Endothelial cell of hepatic sinusoid (primary cell): ENCODE measurements at regions not wholly inside any gene's neighbourhood (a gene's known extent, or its start where the extent isn't known, plus 50 kb on each side); places are given as distances from the start of the nearest gene placed in this dataset.
"Not testable (repeated sequence)": the region's sequence is repeated elsewhere in the genome, so short reads cannot be mapped to it uniquely, and the experiment has no call there.

Experiments
- in situ Hi-C: cut with HindIII; loops from 2 replicates; pipeline ENCODE4 v1.10.0; 2017; ENCODE audit warnings: low sequenced_read_pairs

- in situ Hi-C loops = no loop called here
Measured at GRCh38 chrX:38937926-38938325, 136.7 kb downstream of the MID1IP1 start.

DNA sequence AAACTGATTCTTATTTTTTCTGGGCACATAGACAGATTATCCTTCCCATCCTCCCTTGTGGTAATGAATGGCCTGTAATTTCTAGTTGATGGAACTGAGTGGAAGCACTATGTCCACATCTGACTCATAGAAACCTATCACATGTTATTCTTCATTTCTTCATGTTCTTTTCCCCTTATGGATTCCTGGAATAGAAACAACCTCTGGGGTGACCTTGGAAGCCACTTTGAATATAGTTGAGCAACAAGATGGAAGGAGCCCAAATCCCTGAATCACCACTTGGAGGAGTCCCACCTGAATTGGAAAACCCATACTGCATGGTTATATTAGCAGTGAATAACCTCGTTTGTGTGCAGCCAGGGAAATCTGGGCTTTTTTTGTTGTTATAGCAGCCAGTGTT is 137.8 kb downstream of the MID1IP1 start:
- in situ Hi-C loops = no loop called here

DNA sequence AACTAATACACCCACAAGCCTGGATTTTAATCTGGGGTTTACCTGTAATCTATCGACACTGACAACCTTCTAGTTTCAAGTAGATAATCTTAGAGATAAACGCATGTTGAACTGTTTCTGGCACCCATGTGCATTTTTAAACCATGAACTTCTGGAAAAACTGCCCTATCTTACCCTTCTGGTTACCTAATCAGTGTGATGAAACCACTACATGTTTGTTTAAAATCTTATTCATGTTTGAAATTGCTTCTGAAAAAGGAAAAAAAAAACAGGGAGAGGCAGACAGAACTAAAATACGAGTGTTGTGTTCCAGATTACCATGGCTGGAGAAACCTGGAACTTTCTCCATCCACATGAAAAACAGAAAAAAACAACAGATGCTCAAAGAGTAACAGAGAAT is 139.3 kb downstream of the MID1IP1 start:
- in situ Hi-C loops = no loop called here

GRCh38 chrX:38941675-38942074 is 140.4 kb downstream of the MID1IP1 start:
- in situ Hi-C loops = no loop called here

GRCh38 chrX:38943120-38943519 is 141.9 kb downstream of the MID1IP1 start:
- in situ Hi-C loops = no loop called here

DNA sequence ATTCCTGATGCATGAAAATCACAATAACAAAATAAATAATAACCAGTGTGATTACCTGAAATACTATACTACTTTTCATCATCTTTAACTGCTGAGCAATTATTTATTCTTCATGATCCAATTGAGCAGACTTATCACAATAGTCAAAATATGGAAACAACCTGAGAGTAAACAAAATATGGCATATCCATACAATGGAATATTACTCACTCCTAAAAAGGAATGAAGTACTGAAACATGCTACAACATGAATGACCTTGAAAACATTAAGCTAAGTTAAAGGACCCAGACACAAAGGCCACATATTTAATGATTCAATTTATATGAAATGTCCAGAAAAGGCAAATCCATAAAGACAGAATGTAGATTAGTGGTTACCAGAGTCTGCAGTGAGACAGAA is 146.8 kb downstream of the MID1IP1 start:
- in situ Hi-C loops = no loop called here

DNA sequence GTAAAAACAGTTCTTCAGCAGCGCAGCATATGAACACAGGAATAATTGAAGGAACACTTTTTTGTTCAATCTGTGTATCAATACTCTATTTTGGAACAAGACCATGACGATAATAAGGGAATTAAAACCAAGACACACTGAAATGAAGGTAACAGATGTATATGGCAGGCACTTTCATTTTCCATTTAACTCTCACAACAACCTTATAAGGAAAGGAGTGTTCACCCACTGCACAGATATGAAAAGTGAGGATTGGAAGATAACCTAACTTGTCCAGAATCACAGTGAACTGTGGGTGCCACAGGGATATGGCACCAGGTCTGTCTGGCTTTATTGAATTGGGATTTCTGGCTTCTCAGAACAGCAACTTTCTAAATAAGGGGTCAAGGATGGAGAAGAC is 153.3 kb downstream of the MID1IP1 start:
- in situ Hi-C loops = no loop called here

- in situ Hi-C loops = no loop called here
Measured at GRCh38 chrX:38959736-38960135, 158.5 kb downstream of the MID1IP1 start.

DNA sequence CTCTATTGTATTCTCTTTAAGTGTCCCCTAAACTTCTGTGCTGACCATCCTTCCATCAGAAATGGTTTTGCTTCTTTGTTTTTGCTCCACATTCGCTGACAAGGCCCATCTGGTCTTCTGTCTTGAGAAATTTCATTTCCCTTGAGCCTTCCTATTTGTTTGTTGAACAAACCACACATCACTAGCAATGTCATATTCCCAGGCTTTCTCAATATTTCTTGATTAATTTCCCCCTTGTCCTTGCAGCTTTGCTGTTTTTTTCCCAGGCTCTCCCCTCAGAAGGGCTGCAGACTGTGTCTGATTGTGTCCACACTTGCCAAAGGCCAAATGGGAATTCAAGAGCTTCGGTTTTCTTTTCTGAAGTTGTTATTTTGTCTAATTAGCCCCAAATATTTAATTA is 158.9 kb downstream of the MID1IP1 start:
- in situ Hi-C loops = no loop called here

GRCh38 chrX:38961936-38962335 is 160.7 kb downstream of the MID1IP1 start:
- in situ Hi-C loops = no loop called here

DNA sequence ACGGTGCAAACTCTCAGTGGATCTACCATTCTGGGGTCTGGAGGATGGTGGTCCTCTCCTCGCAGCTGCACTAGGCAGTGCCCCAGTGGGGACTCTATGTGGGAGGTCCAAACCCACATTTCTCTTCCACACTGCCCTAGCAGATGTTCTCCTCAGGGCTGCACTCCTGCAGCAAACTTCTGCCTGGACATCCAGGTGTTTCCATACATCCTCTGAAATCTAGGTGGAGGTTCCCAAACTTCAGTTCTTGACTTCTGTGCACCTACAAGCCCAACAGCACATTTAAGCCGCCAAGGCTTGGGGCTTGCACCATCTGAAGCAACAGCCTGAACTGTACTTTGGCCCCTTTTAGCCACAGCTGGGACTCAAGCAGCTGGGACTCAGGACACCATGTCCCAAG is 162.0 kb downstream of the MID1IP1 start:
- in situ Hi-C loops = not testable (repeated sequence)

- in situ Hi-C loops = no loop called here
Measured at GRCh38 chrX:38965888-38966287, 164.6 kb downstream of the MID1IP1 start.

DNA sequence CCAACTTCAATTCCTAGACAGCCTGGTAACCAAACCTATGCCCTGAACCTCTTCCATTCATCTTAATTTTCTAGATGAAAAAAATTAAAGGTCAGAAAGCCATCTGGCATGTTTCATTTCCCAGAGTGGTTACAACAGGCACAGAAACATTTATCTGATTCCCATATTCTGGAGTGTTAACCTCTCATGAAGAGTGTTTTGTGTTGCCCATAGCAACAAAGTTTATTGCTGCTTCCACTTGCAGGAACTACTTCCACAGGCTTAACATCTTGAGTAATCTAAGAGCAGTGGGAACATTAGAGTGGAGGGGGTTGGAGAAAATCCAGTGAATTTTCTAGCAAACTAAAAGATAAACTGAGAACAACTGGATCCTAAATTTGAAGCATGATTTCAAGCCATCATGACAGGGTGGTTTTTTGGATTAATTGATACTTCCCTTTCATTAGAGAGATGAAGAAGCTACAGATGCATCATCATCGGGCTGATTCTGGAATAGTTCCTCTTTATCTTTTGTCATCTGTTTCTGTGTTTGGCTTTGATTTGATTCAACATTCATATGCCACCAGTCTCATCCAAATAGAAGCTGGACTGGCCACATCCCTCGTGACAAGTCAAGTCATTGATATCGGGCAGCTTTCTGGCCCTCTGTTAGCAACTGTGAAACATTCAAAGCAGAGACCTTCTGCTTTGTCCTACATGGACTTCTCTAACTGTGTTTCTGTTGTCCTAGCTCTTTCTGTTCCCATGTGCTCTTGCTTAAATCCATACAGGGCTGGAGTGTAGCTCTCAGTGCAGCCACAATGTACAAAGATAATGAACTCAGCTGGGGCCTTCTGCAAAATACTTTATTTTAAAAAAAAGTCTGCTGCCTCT is 167.3 kb downstream of the MID1IP1 start:
- in situ Hi-C loops = no loop called here

GRCh38 chrX:38970074-38970473 is 168.8 kb downstream of the MID1IP1 start:
- in situ Hi-C loops = no loop called here

DNA sequence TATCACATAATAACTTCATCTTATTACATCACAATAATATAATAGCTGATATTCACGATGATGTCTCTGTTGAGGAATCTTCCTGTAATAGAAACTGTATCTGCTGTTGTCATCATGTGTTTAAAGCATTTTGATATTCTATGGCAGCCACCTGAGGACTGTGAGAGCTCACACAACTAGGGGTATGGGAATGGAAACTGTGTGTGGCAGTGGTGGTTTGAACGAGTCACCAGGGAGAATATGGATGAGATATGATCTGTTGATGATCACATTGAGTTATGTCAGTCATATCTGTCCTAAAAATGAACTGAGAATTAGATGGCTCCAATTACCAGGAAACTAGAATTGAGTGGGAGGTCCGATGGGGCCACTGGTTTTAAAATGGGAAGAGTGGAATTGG is 169.6 kb downstream of the MID1IP1 start:
- in situ Hi-C loops = no loop called here

- in situ Hi-C loops = no loop called here
Measured at GRCh38 chrX:38973322-38973721, 172.1 kb downstream of the MID1IP1 start.

DNA sequence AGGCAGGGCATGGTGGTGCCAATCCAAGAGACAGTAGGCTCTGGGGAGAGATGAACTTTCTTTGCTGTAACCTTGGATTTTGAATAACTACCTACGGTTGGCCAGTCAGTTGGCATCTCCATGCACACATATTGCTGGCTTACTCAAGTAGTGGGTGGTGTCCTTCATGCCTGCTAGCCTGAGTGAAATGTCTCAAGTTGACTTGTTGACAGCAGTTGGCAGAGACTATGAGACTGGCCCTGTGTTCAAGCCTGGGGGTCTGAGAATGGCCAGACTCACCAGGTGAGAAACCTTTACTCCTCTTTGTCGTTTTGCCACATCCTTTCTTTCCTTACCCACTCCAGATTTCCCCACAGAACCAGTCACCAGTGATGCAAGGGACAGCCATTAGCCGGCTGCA is 173.3 kb downstream of the MID1IP1 start:
- in situ Hi-C loops = no loop called here

DNA sequence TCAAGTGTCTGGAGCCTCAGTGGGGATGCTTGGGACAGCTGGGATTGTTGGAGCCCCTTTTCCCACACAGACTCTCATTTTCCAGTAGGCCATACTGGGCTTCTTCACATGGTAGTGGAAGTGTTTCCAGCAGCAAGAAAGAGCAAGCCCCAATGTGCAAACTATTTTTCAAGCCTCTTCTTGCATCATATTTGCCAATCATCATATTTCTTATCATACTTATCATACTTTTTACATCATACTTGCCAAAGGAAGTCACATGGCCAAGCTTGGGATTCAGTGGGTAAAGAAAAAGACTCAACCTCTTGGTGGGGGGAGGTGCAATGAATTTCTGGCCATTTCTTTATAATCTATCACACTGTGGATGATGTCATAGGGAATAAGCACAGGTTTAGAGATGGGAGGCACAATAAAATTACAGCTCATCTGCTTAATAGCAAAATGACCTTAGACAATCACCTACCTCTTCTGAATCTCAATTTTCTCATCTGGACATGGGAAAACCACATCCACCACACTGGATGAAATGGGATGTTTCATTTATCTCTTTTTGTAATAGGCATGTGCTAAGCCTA is 174.2 kb downstream of the MID1IP1 start:
- in situ Hi-C loops = no loop called here

DNA sequence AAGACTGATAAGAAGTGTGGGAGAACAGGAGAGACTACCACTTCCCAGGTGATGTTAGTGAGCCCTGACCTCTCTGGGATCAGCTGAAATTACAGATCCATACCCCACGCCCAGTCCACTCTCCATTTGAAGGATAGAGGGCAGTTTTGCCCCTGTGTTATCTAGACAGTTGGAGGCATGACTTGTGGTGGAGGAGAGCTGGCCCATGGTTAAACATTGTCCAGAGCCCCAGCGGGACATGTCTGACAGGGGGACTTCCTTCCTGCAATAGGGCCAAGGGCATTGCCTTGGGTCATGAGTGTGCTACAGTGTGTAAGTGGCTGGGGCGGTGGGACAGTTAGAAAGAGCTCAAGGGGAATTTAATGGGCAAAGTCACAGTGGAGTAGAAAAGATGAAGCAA is 181.1 kb downstream of the MID1IP1 start:
- in situ Hi-C loops = no loop called here

DNA sequence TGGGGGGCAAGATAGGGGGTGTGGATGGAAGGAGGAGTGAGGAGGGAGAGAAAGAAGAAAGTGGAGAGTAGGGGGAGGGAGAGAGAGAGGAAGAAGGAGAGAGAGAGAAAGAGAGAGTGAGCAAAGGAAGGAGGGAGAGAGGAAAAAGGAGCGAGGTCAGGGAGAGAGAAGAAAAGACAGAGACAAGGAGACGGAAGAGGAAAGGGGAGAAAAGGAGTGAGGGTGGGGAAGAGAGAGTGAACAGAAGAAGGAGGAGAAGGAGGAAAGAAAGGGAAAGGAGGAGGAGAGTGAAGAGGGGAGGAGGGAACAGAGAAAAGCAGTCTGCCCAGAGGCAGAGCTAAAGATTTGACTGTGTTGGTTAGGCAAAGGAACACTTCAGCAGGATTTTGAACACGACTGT is 181.6 kb downstream of the MID1IP1 start:
- in situ Hi-C loops = no loop called here

DNA sequence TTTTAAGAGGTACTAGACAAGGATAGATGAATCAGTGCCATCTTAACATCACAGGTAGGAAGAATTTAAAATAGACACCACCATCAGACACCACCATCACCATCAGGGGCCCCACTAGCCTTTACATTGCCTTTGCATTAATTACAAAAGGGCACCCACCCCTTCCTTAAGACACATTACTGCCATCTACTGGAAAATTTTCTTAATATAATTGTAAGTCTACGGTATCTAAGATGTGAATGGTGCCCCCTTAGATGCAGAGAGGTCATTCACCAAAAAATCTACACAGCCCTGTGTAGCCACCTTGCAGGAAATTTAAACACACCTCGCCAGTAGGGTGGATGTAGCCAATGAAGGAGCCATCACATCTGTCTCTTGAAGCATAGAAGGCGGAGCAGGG is 184.1 kb downstream of the MID1IP1 start:
- in situ Hi-C loops = no loop called here

DNA sequence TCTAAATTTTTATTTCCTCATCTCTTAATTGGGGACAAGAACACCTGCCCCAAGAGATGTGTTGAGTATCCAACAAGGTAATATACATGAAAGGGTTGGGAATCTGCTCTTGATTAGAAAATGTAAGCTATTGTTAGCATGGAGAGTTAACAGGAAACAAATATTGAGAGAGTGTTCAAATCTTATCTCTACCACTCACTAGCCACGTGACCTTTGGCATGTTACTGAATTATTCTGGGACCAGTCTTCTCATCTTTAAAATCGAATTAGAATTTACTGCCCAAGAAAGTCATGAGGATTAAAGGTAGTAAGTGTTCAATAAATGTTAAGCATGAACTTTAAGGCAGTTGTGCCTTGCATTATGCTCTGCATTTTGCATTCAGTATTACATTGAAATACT is 184.7 kb downstream of the MID1IP1 start:
- in situ Hi-C loops = no loop called here

GRCh38 chrX:38986586-38986985 is 185.3 kb downstream of the MID1IP1 start:
- in situ Hi-C loops = no loop called here
